ENCODE measurements at regions not wholly inside any gene's neighbourhood (a gene's known extent, or its start where the extent isn't known, plus 50 kb on each side); places are given as distances from the start of the nearest gene placed in this dataset.

- H3K27ac ChIP-seq: no peak overlapping the region
- H3K4me1 ChIP-seq (ENCODE audit: control insufficient read depth in 1 of 2, insufficient read depth in 1 of 2, low read depth in 1 of 2, low read length in 1 of 2): peaks cover 11 to 12% of the 10 kb centered on the region in 2 experiments
- no peaks in the 10 kb centered on the region for H3K36me3 ChIP-seq
- no peak overlapping the region for H3K4me3 ChIP-seq (ENCODE audit: low read depth in 1 of 2, low read length in 1 of 2)
- H3K9me3 ChIP-seq: no peaks in the 10 kb centered on the region
- no peaks in the 10 kb centered on the region for H3K27me3 ChIP-seq
- no peak for TF ChIP-seq CTCF (IDR thresholded peaks at IDR 0.05)
Measured at GRCh38 chr2:111662771-111663470, 221.1 kb downstream of the ANAPC1 start.

GRCh38 chr2:111663471-111664274 lies 220.3 kb downstream of the ANAPC1 start:
- Histone ChIP-seq H3K36me3 (no peaks in the 10 kb centered on the region), H3K27me3 (no peaks in the 10 kb centered on the region), H3K27ac (no peak overlapping the region), H3K9me3 (no peaks in the 10 kb centered on the region), H3K4me3 (ENCODE audit: low read depth in 1 of 2, low read length in 1 of 2) (no peak overlapping the region), H3K4me1 (ENCODE audit: control insufficient read depth in 1 of 2, insufficient read depth in 1 of 2, low read depth in 1 of 2, low read length in 1 of 2) (peaks cover 11 to 12% of the 10 kb centered on the region in 2 experiments)
- TF ChIP-seq CTCF (IDR thresholded peaks at IDR 0.05): no peak

GRCh38 chr2:111664275-111664850 lies 219.6 kb downstream of the ANAPC1 start:
- H3K9me3 ChIP-seq: no peaks in the 10 kb centered on the region

GRCh38 chr2:111665011-111665410 lies 219.0 kb downstream of the ANAPC1 start:
- H3K36me3 ChIP-seq: no peaks in the 10 kb centered on the region
- H3K27ac ChIP-seq: no peak overlapping the region
- peaks cover under 1 to 2% of the 10 kb centered on the region in 2 experiments for H3K4me1 ChIP-seq (ENCODE audit: control insufficient read depth in 1 of 2, insufficient read depth in 1 of 2, low read depth in 1 of 2, low read length in 1 of 2)
- no peaks in the 10 kb centered on the region for H3K9me3 ChIP-seq
- no peak overlapping the region for H3K4me3 ChIP-seq (ENCODE audit: low read depth in 1 of 2, low read length in 1 of 2)
- TF ChIP-seq CTCF (IDR thresholded peaks at IDR 0.05): no peak
- no peaks in the 10 kb centered on the region for H3K27me3 ChIP-seq

More at GRCh38 chr2:111664275-111664850, 219.6 kb downstream of the ANAPC1 start:
- H3K4me1 ChIP-seq (ENCODE audit: control insufficient read depth in 1 of 2, insufficient read depth in 1 of 2, low read depth in 1 of 2, low read length in 1 of 2): peaks cover 6 to 7% of the 10 kb centered on the region in 2 experiments
- TF ChIP-seq CTCF (IDR thresholded peaks at IDR 0.05): no peak
- no peaks in the 10 kb centered on the region for H3K36me3 ChIP-seq
- no peak overlapping the region for H3K4me3 ChIP-seq (ENCODE audit: low read depth in 1 of 2, low read length in 1 of 2)
- no peak overlapping the region for H3K27ac ChIP-seq
- H3K27me3 ChIP-seq: no peaks in the 10 kb centered on the region

GRCh38 chr2:111665551-111666116 lies 218.4 kb downstream of the ANAPC1 start:
- Histone ChIP-seq H3K4me1 (ENCODE audit: control insufficient read depth in 1 of 2, insufficient read depth in 1 of 2, low read depth in 1 of 2, low read length in 1 of 2) (no peaks in the 10 kb centered on the region), H3K27ac (no peak overlapping the region), H3K36me3 (no peaks in the 10 kb centered on the region), H3K9me3 (no peaks in the 10 kb centered on the region), H3K27me3 (no peaks in the 10 kb centered on the region), H3K4me3 (ENCODE audit: low read depth in 1 of 2, low read length in 1 of 2) (no peak overlapping the region)
- TF ChIP-seq CTCF (IDR thresholded peaks at IDR 0.05): no peak

Data from neutrophil (primary cell).